NCI-H1417 (cell line): ENCODE measurements at regions not wholly inside any gene's neighbourhood (a gene's known extent, or its start where the extent isn't known, plus 50 kb on each side); places are given as distances from the start of the nearest gene placed in this dataset.

Source experiments
- DNase-seq, 3 experiments: peaks; one replicate each; lab custom pipeline; 2025; lab: John Stamatoyannopoulos, UW

- no peak for DNase-seq
Measured at GRCh38 chr2:149653831-149654445, 66.4 kb upstream of the MMADHC start.

GRCh38 chr2:149652926-149653325, 65.4 kb upstream of the MMADHC start:
- no peak for DNase-seq

- no peak for DNase-seq
Measured at GRCh38 chr2:149652526-149652925, 65.0 kb upstream of the MMADHC start.

GRCh38 chr2:149651229-149651628, 63.7 kb upstream of the MMADHC start:
- DNase-seq = no peak

- no peak for DNase-seq
Measured at GRCh38 chr2:149650006-149650405, 62.4 kb upstream of the MMADHC start.

- DNase-seq = no peak
Measured at GRCh38 chr2:149648282-149649030, 60.9 kb upstream of the MMADHC start.

GRCh38 chr2:149645391-149645790, 57.8 kb upstream of the MMADHC start:
- DNase-seq = no peak
